Stimulated activated CD8-positive, alpha-beta memory T cell treated with anti-CD3 and anti-CD28 coated beads, Interleukin-12 subunit alpha, Interleukin-12 subunit beta, amount 100 ng/mL, for 1 hour (primary cell): ENCODE measurements at regions not wholly inside any gene's neighbourhood (a gene's known extent, or its start where the extent isn't known, plus 50 kb on each side); places are given as distances from the start of the nearest gene placed in this dataset.
"Not testable (repeated sequence)": the region's sequence is repeated elsewhere in the genome, so short reads cannot be mapped to it uniquely, and the experiment has no call there.

ENCODE experiments used
- DNase-seq: peaks from one replicate; pipeline ENCODE4 v3.0.0-alpha.2; 2020; ENCODE audit warnings: low read depth

GRCh38 chr17:77619851-77620250, 338.7 kb upstream of the TNRC6C start:
- DNase-seq: no peak

- DNase-seq: no peak
These were observed 338.2 kb upstream of the TNRC6C start for GRCh38 chr17:77620282-77620681.

- DNase-seq: not testable (repeated sequence)
These were observed 336.4 kb upstream of the TNRC6C start for GRCh38 chr17:77622084-77622483.

DNA sequence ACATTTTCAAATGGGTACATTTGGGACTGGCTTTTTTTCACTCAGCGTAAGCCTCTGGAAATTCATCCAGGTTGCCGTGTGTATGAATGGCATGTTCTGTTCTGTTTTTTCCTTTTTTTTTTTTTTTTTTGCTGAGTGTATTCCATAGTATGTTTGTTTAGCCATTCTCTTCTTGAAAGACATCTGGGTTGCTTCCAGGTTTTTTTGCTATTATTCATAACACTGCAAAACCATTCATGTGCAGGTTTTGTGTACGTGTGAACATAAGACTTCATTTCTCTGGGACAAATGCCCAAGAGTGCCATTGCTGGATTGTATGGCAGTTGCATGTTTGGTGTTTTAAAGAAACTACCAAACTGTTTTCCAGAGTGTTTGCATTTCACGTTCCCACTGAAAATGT, 335.9 kb upstream of the TNRC6C start:
- DNase-seq: no peak

GRCh38 chr17:77623321-77623720, 335.2 kb upstream of the TNRC6C start:
- not testable (repeated sequence) for DNase-seq

GRCh38 chr17:77628035-77628434, 330.5 kb upstream of the TNRC6C start:
- no peak for DNase-seq

DNA sequence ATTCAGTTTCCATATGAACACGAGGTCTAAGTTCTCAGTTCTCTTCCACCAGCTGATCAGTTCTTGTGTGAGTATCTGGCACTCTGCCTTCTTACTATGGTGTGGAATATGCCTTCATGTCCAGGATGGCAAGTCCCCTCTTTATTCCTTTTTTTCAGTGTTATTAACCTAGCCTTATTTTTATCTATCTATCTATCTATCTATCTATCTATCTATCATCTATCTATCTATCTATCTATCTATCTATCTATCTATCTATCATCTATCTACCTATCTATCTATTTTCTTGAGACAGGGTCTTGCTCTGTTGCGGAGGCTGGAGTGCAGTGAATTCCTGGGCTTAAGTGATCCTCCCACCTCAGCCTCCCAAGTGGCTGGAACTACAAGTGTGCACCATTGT, 329.2 kb upstream of the TNRC6C start:
- DNase-seq: not testable (repeated sequence)

GRCh38 chr17:77631307-77631706, 327.2 kb upstream of the TNRC6C start:
- DNase-seq: no peak

DNA sequence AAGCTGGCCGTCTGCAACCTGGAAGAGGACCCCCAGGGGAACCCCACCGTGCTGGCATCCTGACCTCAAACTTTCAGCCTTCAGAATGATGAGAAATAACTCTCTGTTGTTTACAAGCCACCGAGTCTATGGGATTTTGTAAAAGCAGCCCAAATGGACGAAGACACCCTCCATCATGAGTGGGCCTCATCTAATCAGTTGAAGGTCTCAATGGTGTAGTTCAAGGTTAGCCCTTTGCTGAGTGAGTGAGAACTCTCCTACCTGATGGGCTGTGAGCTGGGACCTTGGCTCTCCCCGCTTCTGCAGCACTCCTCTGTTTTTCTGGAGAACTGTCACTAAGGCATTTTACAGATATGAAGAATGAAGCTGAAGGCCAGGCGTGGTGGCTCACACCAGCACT, 325.9 kb upstream of the TNRC6C start:
- no peak for DNase-seq

DNA sequence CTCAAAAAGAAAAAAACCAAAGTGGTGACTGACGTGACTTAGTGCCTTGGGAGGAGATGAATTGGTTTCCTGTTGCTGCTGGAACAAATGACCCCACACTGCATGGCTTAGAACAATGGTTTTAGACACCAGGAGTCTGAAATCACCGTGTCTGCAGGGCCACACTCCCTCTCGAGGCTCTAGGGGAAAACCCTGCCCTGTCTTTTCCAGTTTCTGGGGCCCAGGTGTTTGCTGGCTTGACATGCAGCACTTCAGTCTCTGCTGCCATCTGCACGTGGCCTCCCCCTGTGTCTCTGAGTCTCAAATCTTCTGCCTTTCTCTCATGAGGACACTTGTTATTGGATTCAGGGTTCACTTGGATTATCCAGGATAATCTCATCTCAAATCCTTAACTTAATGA, 323.8 kb upstream of the TNRC6C start:
- no peak for DNase-seq

DNA sequence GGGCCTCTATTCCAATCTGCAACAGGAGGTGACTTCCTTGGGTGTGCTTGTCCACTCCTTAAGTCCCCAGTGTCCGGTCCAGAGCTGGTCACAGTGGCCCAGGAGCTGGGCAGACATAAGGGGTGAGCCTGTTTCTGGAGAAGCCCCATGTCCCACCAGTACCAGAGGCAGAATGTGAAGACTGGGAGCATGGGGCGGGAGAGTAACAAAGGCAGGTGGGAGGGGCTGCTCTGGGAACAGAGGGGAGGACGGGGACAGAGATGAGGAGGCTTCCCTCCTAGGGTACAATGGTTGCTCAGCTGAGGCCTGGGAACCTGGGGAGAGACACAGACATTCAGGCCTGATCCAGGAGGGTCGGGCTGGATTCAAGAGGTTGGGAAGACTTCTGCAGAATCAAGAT, 323.3 kb upstream of the TNRC6C start:
- DNase-seq: no peak

DNA sequence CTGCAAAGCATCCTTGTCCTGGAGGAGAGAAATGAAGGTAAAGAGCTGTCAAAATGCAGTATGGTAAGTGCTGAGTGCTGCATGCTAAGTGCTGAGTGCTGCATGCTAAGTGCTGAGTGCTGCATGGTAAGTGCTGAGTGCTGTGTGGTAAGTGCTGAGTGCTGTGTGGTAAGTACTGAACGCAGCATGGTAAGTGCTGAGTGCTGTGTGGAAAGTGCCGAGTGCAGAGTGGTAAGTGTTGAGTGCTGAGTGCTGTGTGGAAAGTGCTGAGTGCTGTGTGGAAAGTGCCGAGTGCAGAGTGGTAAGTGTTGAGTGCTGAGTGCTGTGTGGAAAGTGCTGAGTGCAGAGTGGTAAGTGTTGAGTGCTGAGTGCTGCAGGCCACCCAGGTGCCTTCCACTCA, 322.7 kb upstream of the TNRC6C start:
- DNase-seq: not testable (repeated sequence)

DNA sequence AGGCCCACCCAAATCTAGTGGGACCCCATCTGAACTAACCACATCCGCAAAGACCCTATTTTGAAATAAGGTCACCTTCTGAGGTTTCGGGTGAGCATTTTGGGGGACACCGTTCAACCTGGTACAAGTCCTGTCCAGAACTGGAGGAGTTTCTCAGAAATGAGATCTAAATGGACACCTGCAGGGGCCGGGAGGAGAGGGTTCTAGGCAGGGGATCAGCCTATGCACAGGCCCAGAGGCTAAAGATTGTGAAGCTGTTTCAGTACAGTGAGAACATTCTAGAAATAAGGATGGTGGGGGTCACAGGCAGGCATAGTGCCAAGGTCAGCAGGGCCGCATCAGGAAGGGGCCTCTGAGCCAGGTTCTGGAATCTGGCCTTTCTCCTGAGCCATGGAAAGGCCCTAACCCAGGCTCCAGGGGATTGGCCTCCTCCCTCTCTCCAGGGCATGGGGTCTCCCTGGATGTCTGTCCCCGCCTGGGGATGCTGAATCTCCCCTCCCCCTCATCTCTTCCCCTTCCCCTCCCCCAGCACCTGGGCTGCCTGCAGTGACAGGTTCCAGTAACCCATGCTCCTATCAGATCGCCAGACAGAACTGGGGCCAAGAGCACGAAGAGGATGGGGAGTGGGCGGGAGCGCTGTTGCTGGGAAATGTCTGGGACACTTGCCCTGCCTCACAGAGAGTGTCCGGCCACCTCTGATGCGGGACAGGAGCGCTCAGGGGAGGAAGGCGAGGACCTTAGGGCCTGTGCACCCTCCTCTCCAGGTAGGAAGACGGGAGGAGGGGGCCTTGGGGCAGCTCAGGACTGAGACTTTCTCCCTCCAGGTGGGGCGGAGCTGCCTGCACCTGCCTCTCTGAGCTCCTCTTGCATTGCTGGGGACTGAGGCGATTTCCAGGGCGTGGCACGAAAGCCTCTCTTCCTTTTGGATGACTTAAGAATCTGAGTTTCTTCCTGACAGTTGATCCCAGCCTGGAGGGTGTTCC, 321.4 kb upstream of the TNRC6C start:
- DNase-seq: no peak

GRCh38 chr17:77637818-77638575, 320.5 kb upstream of the TNRC6C start:
- no peak for DNase-seq

DNA sequence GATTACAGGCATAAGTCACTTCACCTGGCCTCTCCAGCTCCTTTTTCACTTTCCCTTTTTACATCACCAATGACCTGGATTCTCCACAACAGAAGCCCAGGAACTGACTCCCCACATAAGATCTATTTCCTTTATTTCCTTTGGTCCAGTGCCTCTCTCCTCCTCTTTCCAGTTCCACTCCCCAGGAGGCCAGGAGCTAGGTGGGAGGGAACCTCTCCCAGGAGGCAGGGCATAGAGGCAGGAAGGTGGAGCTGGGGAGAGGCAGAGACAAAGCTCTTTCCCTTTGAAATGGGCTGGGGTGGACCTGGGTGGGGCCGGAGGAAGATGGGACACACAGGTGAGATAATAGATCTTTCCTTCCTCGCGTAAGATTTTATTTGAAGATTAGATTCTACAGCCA, 318.3 kb upstream of the TNRC6C start:
- no peak for DNase-seq

GRCh38 chr17:77640916-77641605, 317.4 kb upstream of the TNRC6C start:
- DNase-seq: no peak

DNA sequence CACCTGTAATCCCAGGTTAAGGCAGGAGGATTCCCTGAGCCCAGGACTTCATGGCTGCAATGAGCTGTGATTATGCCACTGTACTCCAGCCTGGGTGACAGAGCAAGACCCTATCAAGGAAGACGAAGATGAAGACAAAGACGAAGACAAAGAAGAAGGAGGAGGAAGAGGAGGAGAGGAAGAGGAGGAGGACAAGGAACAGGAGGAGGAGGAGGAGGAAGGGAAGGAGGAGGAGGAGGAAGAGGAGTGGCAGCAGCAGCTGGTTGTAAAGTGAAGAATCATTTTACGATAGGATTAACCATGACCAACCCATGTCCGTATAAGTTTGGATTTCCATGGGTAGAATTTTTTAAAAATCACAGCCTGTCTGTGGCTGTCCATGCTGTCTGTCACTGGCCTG, 316.8 kb upstream of the TNRC6C start:
- DNase-seq: no peak

GRCh38 chr17:77644181-77645071, 314.1 kb upstream of the TNRC6C start:
- DNase-seq: no peak

GRCh38 chr17:77645072-77646045, 313.1 kb upstream of the TNRC6C start:
- peak; percentile 45 for DNase-seq

- DNase-seq: no peak
These were observed 312.5 kb upstream of the TNRC6C start for GRCh38 chr17:77646046-77646430.
